Heart left ventricle (tissue), 13 donors: ENCODE measurements at regions not wholly inside any gene's neighbourhood (a gene's known extent, or its start where the extent isn't known, plus 50 kb on each side); places are given as distances from the start of the nearest gene placed in this dataset.

Source experiments
- CTCF ChIP-seq, 12 donors: fragments of 200-600 bp; sonication (generic) in 4 of 12; IDR thresholded peaks; one replicate each; pipeline versions ENCODE4 v1.5.0 to v1.8.0; 2018 to 2022; ENCODE audit warnings: antibody characterized with exemption in 12 of 12, mild to moderate bottlenecking in 5 of 12
- POLR2A ChIP-seq, 2 donors: fragments of 450-650 bp; IDR thresholded peaks; one replicate each; pipeline ENCODE4 v1.6.1; 2017; ENCODE audit warnings: antibody characterized with exemption in 2 of 2, mild to moderate bottlenecking in 2 of 2, moderate library complexity in 2 of 2
- donor health status: ischemic (EF 13 %, LVEDD 7.1; RV severe dilation, severe dysfunction).
- donor health status: DM: no; HTN: yes; CAD: no.
- donor health status: DM: no; HTN: no; CAD: no.
- donor health status: ischemic (EF 25% LVEDD 6.9; RV normal size, moderate dysfunction).
- donor health status: ischemic (EF 25% LVEDD 5.7; RV mildly dilated, moderate dysfunction).
- donor health status: ischemic (EF 35%, LVEDD 5.7; RV mildly dilated, moderate dysfunction).
- donor health status: nonischemic (EF 11% LVEDD 7.7; RV severe dilation, severe dysfunction).
- donor health status: DM: yes; HTN: yes; CAD: no.
- donor health status: PGD.
- donor health status: ischemic (EF 29% LVEDD 5.4; RV normal size, mild dysfunction).
- donor health status: nonischemic (EF 23%, LVEDD 6.1; RV moderate dilation, normal function).

DNA sequence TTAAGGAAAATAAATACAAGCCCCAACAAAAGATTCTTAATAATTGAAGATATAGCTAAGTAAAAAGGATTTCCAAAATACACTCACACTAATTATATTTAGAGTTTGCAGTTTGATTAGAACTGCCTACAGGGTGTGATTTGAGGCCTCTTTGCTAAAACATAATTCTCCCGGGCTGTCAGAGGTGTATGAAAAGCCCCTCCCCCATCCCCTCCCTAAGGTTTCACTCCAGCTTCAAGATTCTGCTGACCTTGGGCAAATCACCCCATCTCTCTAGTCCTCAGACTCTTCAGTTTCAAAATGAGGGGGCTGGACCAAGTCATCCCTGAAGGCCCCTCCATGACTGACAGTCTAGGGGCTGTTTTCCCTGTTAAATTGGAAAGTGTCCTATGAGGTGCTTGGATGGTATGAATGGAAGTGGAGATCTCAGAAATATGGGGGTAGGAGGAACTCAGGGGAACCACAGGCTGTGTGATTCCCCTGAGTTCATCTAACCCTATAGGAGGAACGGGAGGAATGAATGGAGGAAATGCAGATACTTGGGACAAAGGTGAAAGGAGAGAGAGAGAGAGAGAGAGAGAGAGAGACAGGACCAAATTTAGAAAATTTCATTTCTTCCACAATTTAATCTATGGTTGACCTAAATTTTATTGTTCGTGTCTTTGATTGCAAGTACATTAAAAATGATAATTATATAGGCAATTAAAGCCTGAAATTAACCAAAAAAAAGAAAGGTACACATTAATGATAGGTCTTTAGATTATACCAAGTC is 107.5 kb downstream of the SPP2 start:
- TF ChIP-seq CTCF (IDR thresholded peaks at IDR 0.05): no peak
- TF ChIP-seq POLR2A (IDR thresholded peaks at IDR 0.05): no peak
